Left cardiac atrium (tissue), 4 donors: ENCODE measurements at regions not wholly inside any gene's neighbourhood (a gene's known extent, or its start where the extent isn't known, plus 50 kb on each side); places are given as distances from the start of the nearest gene placed in this dataset.
"Not testable (repeated sequence)": the region's sequence is repeated elsewhere in the genome, so short reads cannot be mapped to it uniquely, and the experiment has no call there.

Experiments used
- ATAC-seq, 2 donors: fragments of 200-7000 bp; cut with Tn5 transposase; one replicate each; pipeline ENCODE4 v1.9.1; 2020; ENCODE audit warnings: mild to moderate bottlenecking in 2 of 2, moderate library complexity in 2 of 2
- DNase-seq: peaks from one replicate; pipeline ENCODE4 v3.0.0-alpha.2; 2020
- intact Hi-C, 2 donors: fragments of 100-400 bp; cut with DNase I; formaldehyde crosslinking; loops; one replicate each; pipeline versions ENCODE4 v1.14.1 to v1.15.1; 2022 to 2023
- donor health status: DM: no; HTN: yes; CAD: no.
- donor health status: DM: no; HTN: yes; CAD: no; lungs with severe emphysema.
- donor health status: DM: yes; HTN: yes; CAD: no.
- donor health status: Dilated cardiomyopathy.

DNA sequence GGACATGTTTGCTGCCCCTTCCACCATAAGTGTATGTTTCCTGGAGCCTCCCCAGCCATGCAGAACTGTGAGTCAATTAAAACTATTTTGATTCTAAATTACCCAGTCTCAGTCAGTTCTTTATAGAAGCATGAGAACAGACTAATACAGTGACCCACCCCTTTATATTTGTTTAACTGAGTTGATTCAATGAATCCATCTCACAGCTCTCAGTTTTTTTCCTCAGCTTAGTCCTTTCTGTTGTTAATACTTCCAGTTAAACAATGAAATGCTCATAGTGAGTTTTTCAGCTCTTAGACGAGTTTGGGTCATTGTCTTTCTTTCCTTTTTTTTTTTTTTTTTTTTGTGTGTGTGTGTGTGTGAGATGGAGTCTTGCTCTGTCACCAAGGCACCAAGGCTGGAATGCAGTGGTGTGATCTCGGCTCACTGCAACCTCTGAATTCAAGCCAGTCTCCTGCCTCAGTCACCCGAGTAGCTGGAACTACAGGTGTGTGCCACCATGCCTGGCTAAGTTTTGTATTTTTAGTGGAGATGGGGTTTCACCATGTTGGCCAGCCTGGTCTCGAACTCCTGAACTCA is 627.4 kb downstream of the SPATA31A7 start:
- DNase-seq, intact Hi-C loops, ATAC-seq: not testable (repeated sequence)

DNA sequence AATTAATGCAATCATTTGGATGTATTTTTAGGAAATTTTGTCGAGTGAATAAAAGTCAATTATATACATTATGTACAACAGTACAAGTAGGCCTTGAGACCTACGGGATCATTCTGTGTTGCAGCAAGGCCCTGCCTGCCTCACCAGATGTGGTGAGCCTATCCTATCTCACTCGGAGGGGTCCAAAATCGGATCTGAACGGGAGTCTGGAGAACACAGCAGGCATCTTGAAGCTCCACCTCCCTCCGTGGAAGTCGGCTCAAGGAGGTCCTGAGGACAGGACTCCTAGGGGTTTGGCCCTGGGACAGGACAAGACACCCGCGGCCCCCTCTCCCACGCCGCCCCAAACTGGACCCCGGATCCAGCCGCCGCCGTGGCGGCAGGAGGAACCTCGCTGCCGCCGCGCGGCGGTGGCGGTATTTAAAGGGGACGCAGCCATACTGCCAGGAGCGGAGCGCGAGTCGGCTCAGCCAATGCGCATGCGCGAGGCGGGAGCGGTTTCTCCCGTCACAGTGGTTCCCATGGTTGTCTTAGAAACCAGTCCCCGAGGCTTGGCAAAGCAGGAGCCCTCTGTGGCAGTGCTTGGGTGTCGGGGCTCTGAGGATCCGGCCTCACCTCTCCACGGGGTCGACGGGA is 663.9 kb downstream of the SPATA31A7 start:
- DNase-seq (peak; percentile 85), ATAC-seq (peak; percentile 67 to 79)
- intact Hi-C loops: not testable (repeated sequence)

DNA sequence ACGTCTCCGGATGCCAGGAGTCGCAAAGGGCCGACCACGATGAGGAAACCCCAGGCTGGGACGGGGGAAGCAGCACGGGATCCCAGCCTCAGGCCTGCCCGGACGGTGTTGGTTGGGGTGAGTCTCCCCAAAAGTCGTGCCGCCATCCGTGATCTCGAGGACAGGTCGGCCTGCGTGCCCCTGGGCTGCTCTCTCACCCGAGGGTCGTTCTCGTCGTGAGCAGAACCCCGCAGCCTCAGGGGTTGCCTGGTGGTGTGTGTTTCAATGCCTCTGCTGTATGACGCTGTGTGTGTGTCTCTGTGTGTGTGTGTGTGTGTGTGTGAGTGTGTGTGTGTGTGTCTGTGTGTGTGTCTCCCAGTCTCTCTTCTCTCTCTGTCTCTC is 664.4 kb downstream of the SPATA31A7 start:
- DNase-seq, ATAC-seq, intact Hi-C loops: not testable (repeated sequence)

DNA sequence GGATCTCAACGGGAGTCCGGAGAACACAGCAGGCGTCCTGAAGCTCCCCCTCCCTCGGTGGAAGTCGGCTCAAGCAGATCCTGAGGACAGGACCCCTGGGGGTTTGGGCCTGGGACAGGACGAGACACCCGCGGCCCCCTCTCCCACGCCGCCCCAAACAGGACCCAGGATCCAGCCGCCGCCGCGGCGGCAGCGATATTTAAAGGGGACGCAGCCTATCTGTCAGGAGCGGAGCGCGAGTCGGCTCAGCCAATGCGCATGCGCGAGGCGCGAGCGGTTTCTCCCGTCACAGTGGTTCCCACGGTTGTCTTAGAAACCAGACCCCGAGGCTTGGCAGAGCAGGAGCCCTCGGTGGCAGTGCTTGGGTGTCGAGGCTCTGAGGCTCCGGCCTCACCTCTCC is 666.4 kb downstream of the SPATA31A7 start:
- peak; percentile 82 to 92 for ATAC-seq
- intact Hi-C loops, DNase-seq: not testable (repeated sequence)

DNA sequence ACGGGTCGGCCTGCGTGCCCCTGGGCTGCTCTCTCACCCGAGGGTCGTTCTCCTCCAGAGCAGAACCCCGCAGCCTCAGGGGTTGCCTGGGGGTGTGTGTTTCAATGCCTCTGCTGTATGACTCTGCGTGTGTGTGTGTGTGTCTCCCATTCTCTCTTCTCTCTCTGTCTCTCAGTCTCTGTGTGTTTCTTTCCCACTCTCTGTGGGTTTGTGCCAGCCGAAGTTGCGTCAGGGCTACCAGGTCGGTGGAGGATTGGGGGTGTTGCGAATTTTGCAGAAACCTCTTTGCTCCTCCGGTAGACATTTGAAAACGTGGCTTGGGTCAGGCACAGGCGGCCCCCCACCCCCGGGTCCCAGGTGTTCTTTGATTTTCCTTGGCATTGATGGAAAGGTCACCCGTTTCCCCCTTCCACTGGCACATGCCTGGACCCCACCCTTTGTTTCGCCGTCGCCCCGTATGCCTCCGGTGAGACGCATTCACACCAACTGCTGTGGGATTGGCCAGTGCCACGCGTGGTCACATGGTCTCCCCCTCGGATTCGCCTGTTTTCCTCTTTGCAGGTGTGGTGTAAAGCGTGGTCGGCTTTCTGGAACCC is 667.1 kb downstream of the SPATA31A7 start:
- ATAC-seq, intact Hi-C loops: not testable (repeated sequence)
- DNase-seq: peak; percentile 5

DNA sequence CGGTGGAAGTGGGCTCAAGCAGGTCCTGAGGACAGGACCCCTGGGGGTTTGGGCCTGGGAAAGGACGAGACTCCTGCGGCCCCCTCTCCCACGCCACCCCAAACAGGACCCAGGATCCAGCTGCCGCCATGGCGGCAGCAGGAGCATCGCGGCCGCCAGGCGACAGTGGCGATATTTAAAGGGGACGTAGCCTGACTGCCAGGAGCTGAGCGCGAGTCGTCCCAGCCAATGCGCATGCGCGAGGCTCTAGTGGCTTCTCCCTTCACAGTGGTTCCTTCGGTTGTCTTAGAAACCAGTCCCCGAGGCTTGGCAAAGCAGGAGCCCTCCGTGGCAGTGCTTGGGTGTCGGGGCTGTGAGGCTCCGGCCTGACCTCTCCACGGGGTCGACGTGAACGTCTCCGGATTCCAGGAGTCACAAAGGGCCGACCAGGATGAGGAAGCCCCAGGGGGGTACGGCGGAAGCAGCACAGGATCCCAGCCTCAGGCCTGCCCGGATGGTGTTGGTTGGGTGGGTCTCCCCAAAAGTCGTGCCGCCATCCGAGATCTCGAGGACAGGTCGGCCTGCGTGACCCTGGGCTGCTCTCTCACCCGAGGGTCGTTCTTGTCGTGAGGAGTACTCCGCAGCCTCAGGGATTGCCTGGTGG is 668.0 kb downstream of the SPATA31A7 start:
- intact Hi-C loops, DNase-seq: not testable (repeated sequence)
- ATAC-seq: peak; percentile 90

DNA sequence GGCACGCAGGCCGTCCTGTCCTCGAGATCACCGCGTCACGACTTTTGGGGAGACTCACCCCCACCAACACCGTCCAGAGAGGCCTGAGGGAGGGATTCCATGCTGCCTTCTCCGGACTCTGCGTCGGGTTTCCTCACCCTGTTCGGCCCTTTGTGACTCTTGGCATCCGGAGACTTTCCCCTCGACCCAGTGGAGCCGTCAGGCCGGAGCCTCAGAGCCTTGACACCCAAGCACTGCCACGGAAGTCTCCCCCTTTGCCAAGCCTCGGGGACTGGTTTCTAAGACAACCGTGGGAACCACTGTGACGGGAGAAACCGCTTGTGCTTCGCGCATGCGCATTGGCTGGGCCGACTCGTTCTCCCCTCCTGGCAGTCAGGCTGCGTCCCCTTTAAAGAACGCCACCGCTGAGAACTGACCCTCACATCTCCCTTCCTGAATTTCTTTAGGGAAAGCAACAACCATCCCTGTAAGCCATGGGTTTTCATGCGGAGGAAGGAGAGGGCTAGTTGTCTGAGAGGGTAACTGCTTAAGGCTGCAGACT is 672.7 kb downstream of the SPATA31A7 start:
- peak in 1 of 2 donors; percentile 58 for ATAC-seq
- peak; percentile 87 for DNase-seq
- intact Hi-C loops: not testable (repeated sequence)

DNA sequence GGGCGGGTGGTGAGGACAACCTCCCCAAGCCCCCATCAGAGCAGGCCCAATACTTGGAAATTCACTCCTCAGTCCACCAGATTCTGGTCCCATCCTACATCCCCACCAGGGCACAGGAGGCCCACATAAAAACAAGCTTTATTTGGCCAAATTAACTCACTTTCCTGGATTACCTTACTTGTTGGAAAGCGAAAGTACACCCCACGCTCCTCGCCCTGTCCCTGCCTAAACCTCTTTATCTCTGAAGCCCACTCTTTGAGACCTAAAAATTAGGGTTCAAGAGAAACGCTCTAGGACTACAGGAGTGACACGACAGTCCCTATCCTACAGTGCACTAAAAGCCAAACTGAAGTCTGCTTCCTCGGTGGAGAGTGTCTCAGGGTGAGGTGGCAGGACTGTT is 674.6 kb downstream of the SPATA31A7 start:
- intact Hi-C loops, ATAC-seq, DNase-seq: not testable (repeated sequence)

DNA sequence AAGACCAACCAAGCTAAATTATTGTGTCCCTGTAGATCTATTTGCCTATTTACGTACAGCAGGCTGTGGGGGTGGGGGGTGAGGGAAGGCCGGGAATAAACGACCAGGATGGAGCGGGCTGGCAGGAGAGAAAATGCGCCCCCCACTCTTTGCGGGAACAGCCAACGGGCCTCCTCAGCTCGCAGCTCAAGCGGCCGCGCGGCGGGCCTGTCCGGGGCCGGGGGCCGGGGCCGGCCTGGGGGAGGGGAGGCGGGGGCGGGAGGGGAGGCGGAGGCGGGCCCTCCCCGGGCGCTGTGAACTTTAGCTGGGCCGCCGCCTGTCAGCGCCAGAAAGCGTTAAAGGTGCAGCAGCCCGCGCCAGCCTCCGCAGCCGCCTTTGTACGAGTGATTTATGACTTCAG is 679.1 kb downstream of the SPATA31A7 start:
- DNase-seq, intact Hi-C loops, ATAC-seq: not testable (repeated sequence)

DNA sequence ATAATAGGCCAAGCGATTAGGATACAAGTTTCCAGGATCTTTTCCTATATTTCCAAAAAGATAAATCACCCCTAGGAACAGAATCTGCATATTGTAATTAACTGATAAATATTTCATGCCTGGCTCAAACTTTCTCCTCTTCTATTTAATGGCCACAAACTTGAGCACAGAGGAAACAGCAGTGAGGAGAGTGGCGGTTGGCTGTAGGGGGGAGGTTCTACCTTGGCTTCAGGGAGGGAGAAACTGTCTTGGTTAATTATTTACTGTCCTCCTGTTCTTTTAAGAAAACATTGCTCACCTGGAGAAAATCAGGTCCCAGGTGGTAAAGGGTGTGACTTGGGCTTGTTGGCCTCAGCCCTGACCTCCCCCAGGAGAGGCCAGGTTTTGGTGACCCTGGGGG is 682.5 kb downstream of the SPATA31A7 start:
- intact Hi-C loops, ATAC-seq, DNase-seq: not testable (repeated sequence)
